GM19324 (cell line): ENCODE measurements at regions not wholly inside any gene's neighbourhood (a gene's known extent, or its start where the extent isn't known, plus 50 kb on each side); places are given as distances from the start of the nearest gene placed in this dataset.
"Not testable (repeated sequence)": the region's sequence is repeated elsewhere in the genome, so short reads cannot be mapped to it uniquely, and the experiment has no call there.

Experiments used
- ATAC-seq: cut with Tn5 transposase; IDR thresholded peaks from one replicate; pipeline ENCODE4 v1.9.1; 2021; ENCODE audit warnings: mild to moderate bottlenecking, moderate library complexity; ENCODE audit not compliant: unreplicated experiment, low FRiP score

- no peak for ATAC-seq
These were observed 176.4 kb upstream of the TSHZ3 start for GRCh38 chr19:31525610-31526147.

DNA sequence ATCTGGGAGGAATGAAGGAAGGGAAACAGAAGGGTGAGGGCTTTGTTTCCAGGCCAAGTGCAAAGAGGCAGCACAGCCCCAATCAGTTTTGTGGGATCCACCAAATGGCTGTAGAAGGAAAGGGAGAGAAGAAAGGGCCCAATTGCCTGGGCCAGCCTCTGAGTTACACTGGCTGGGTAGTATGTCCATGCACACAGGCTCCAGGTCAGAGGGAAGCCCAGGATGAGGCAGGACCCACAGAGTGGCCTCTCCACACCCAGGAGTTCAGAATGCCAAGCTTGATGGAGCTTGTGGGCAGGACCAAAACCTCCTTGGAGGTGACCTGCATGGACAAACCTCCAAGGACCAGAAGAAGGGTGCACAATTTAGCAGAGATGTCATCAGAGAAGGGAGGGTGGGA lies 178.2 kb upstream of the TSHZ3 start:
- ATAC-seq, result no peak

DNA sequence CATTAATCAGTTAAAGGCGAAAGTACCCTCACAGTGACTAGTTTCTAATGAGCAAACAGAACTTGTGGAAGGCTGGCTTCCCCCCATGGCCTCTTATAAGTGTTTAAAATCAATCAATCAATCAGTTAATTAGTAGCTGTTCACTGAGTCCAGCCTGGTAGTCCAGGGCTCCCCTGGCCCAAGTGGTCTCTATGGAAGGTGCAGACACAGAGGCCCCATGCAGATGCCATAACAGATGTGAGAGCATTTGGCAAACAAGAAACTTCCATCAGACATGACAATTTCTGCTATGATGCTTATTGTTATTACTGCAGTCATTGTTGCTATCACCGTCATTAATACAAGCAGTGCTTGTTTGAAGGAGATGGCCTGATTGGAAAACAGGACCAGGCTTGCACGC lies 179.0 kb upstream of the TSHZ3 start:
- ATAC-seq, result no peak

DNA sequence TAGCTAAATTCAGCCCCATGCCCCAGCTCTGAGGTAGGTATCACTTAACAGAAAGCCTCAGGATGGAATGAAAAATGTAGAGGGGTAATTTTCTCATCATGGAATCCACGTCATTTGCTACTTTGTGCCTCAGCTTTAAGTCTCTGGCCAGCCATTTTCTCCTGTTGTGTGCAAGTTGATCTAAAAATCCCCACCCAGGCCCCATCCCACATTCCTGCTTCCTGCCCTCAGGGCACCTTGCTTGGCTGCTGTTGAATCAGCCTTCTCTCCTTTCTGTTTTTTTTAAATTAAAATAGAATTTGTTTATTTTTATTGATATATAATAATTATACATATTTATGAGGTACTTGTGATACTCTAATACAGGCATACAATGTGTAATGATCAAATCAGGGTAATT lies 179.9 kb upstream of the TSHZ3 start:
- ATAC-seq, result no peak

GRCh38 chr19:31530781-31531180 lies 181.5 kb upstream of the TSHZ3 start:
- no peak for ATAC-seq

DNA sequence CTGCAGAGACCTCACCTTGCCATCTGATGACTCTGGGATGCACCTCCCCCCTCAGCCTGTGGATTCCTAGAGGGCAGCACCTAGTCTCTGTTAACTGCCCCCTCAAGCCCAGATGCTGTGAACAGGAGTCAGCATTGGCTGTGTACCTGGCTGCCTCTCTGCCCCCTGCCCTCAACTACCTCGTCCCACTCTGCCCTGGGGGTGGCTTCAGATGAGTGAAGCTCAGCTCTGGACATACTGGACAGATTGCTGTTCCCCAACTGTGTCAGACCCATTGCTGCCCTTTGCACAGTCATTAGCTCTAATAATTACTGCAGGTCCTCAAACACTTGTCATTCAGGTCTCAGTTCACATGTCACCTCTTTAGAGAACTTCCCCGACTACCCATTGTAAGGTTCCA lies 182.1 kb upstream of the TSHZ3 start:
- ATAC-seq, result no peak

GRCh38 chr19:31532034-31532433 lies 182.8 kb upstream of the TSHZ3 start:
- no peak for ATAC-seq

GRCh38 chr19:31533114-31533513 lies 183.9 kb upstream of the TSHZ3 start:
- ATAC-seq, result no peak

DNA sequence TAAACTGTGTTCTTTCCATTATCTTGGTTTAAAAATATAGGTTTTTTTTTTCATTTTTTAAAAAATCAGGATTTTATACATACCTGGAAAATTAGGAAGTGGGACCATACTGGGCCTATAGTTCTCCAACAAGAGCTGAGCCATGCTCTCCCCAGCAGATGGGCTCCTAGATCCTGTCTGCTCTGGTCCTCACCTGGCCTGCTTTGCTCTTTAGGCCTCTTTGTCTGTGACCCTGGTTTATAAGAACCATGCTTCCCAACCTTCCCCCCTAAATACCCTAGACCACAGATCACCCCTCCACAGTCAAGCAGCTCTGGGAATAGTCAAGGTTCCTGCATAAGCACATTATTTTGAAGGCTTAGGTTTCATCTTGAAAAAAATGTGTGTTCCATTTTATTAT lies 185.0 kb upstream of the TSHZ3 start:
- ATAC-seq, result no peak

GRCh38 chr19:31534786-31535657 lies 185.8 kb upstream of the TSHZ3 start:
- no peak for ATAC-seq

DNA sequence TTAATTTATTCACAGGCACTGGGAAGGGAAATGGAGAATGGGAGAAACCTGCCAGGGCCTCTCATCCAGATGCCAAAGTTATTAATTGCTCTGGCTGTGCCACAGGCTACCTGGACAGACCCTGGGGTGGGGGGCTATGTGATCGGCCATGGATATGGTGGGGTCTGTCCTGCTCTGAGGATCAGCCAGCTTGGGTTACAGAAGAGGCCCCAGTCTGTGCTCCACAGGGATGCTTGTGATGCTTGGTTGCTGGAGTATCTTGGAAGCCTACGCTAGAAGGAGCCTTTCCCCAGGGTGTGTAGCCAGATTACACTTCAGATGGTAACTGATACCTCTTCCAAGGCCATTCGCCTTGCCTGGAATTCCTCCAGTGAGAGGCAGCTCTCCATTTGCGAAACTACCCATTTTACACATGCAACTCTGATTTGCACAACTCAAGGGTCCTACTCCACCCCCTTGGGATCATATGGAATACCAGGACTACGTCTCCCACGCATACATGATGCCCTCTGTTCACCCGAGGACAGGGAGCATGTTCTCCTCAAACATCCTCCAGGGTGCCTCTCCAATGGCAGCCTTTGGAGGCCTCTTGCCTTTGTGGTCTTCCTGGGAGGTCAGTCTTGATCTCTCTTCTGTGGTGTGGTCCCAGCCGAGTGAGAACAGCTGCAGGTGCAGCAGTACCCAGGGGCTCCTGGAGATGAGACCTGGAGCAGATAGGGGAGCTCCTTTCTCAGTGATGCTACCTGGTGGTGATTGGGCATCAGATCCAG lies 186.6 kb upstream of the TSHZ3 start:
- no peak for ATAC-seq

DNA sequence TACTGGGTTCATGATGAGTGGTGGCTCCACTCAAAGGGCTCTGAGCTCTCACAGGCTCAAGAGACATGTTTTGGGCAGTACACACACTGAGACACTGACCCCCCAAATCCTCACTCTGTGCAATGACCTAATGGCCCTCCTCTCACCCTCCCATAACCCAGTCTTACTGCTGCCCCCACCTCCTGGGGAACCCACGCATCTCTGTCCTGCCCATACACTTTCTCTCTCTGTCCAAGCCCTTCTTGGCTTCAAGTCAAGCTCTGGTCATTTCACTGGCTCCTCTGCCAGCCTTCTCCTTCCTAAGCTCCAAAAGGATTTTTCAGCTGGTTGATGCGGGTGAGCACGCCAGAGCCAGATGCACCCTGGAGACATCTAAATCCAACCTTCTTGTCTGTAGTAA lies 187.9 kb upstream of the TSHZ3 start:
- ATAC-seq, result no peak

DNA sequence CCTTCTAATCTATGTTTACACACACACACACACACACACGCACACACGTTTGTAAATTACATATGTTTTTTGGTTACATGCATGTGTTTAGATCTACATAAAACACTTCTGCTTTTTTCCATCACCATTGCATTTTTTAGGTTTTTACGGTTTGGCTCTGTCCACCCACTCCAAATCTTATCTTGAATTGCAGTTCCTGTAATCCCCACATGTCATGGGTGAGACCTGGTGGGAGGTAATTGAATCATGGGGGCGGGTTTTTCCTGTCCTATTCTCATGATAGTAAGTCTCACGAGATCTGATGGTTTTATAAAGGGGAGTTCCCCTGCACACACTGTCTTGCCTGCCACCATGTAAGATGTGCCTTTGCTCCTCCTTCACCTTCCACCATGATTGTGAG lies 188.7 kb upstream of the TSHZ3 start:
- ATAC-seq, result not testable (repeated sequence)

DNA sequence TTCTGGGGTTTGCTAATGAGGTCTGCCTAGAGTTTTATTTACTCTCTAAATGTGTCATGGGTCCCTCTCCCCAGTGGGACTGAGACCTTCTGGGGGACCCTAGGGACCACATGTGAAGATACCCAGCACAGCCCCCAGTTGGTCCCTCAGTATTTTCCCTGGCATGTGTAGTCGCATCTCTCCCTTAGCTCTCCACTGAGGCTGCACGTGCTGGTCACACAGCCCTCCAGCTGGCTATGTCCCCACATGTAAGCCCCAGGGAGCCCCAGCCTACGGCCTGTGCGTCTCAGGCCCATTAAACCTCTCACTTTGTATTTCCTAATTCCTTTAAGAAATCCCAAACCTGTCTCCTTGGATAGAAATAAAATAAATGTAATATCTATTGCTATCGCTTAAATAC lies 189.6 kb upstream of the TSHZ3 start:
- ATAC-seq, result no peak

DNA sequence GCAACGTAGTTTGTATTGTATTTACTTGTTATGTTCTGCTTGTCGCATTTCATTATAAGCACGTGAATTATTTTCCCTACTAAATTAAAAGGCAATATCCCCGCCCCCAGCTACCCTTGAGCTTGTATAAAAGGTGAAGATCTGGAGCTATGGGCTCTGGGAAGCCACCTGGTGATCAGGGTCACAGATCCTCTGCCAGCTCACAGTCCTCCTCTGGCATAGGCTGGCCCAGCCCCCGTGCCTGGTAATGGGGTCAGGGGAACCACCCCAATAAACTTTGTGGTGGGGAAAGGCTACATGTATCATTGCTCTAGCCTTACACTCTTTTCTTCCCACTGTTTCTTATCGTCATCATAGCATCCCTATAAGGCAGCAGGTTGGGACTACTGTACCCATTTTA lies 190.2 kb upstream of the TSHZ3 start:
- no peak for ATAC-seq

DNA sequence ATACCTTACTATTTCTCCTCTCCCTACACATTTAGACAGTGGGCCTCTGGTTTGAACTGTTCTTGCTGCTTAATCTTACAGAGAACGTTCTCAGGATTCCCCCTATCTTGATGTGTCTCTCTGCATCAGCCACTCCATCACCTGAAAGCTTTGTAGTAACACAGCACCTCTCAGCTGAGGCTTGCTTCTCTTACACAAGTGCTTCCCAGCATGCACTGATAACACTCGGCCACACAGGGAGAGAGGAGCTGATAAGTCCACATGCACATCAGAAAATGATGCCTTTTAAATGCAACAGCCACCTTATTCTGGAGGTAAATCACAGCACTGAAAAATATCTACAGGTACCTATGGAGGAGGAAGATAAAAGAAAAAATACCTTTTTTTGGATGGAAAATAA lies 192.2 kb upstream of the TSHZ3 start:
- ATAC-seq, result no peak

- ATAC-seq, result no peak
These were observed 194.2 kb upstream of the TSHZ3 start for GRCh38 chr19:31543456-31543855.

- ATAC-seq, result no peak
These were observed 196.5 kb upstream of the TSHZ3 start for GRCh38 chr19:31545777-31546176.

DNA sequence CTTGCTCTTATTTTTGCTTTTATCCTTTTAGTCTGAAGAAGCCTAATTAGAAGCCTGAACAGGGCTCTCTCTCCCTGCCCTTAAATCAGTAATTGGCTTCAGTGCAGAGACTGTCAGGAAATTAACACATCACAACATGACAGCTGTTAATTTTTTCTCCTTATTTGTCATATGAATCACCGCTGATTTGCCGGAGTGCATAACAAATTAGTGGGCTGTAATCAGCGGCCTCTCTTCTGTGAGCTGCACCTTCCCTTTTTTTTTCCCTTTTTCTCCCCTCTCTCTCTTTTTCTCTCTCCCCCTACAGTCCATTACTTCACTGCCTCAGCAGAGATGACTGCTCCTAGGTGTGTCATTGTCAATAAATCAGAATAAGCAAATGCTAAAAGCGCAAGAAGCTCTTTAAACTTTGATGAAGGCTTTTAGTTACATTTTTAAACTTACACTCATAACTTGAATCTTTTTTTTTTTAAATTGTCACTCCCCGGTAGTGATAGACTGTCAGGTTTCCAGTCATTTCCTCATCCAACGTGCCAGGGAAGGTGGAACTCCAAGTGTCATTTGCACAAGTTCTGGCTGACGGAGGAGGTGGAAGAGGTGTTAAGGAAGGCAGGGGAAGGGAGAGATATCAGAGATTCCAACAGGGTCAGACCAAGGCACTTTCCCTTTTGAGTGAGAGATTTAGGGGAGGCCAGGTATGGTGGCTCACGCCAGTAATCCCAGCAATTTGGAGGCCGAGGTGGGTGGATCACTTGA lies 197.1 kb upstream of the TSHZ3 start:
- no peak for ATAC-seq

- ATAC-seq, result no peak
These were observed 199.7 kb upstream of the TSHZ3 start for GRCh38 chr19:31548941-31549340.
